ENCODE measurements at regions not wholly inside any gene's neighbourhood (a gene's known extent, or its start where the extent isn't known, plus 50 kb on each side); places are given as distances from the start of the nearest gene placed in this dataset.

GRCh38 chr15:31870328-31871165 lies 159.8 kb upstream of the CHRNA7 start, which contains the start of gene OTUD7A (continued):
- TF ChIP-seq, protein P1, sequence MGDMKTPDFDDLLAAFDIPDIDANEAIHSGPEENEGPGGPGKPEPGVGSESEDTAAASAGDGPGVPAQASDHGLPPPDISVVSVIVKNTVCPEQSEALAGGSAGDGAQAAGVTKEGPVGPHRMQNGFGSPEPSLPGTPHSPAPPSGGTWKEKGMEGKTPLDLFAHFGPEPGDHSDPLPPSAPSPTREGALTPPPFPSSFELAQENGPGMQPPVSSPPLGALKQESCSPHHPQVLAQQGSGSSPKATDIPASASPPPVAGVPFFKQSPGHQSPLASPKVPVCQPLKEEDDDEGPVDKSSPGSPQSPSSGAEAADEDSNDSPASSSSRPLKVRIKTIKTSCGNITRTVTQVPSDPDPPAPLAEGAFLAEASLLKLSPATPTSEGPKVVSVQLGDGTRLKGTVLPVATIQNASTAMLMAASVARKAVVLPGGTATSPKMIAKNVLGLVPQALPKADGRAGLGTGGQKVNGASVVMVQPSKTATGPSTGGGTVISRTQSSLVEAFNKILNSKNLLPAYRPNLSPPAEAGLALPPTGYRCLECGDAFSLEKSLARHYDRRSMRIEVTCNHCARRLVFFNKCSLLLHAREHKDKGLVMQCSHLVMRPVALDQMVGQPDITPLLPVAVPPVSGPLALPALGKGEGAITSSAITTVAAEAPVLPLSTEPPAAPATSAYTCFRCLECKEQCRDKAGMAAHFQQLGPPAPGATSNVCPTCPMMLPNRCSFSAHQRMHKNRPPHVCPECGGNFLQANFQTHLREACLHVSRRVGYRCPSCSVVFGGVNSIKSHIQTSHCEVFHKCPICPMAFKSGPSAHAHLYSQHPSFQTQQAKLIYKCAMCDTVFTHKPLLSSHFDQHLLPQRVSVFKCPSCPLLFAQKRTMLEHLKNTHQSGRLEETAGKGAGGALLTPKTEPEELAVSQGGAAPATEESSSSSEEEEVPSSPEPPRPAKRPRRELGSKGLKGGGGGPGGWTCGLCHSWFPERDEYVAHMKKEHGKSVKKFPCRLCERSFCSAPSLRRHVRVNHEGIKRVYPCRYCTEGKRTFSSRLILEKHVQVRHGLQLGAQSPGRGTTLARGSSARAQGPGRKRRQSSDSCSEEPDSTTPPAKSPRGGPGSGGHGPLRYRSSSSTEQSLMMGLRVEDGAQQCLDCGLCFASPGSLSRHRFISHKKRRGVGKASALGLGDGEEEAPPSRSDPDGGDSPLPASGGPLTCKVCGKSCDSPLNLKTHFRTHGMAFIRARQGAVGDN (CRISPR knock-in tag; IDR thresholded peaks at IDR 0.05): 0 out of 2 replicates have a peak, but pooled peaks have one; percentile 38
- TF ChIP-seq, protein P2, sequence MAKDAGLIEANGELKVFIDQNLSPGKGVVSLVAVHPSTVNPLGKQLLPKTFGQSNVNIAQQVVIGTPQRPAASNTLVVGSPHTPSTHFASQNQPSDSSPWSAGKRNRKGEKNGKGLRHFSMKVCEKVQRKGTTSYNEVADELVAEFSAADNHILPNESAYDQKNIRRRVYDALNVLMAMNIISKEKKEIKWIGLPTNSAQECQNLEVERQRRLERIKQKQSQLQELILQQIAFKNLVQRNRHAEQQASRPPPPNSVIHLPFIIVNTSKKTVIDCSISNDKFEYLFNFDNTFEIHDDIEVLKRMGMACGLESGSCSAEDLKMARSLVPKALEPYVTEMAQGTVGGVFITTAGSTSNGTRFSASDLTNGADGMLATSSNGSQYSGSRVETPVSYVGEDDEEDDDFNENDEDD (CRISPR knock-in tag; IDR thresholded peaks at IDR 0.05; ENCODE audit: borderline replicate concordance): peak; percentile 15; the same call in 1 of the 2 replicates
- TF ChIP-seq ZNF547 (CRISPR knock-in tag; IDR thresholded peaks at IDR 0.05) (no peak), ZBTB2 (CRISPR knock-in tag; IDR thresholded peaks at IDR 0.05; ENCODE audit: low read depth) (0 out of 2 replicates have a peak, but pooled peaks have one; percentile 32), ZFP36 (IDR thresholded peaks at IDR 0.05; ENCODE audit: borderline replicate concordance, low read depth, low read length, partially characterized antibody) (peak; percentile 91), ZNF605 (CRISPR knock-in tag; IDR thresholded peaks at IDR 0.05) (no peak), RNF2 (conservative IDR thresholded peaks at IDR 0.05; ENCODE audit: low read depth) (0 out of 2 replicates have a peak, but pooled peaks have one; percentile 41), GABPB1 (CRISPR knock-in tag; IDR thresholded peaks at IDR 0.05) (peak; percentile 18; the same call in 1 of the 2 replicates), ZNF777 (CRISPR knock-in tag; IDR thresholded peaks at IDR 0.05) (peak; percentile 72), ZFP1 (CRISPR knock-in tag; IDR thresholded peaks at IDR 0.05) (no peak), ZNF329 (CRISPR knock-in tag; IDR thresholded peaks at IDR 0.05; ENCODE audit: low read depth) (0 out of 2 replicates have a peak, but pooled peaks have one; percentile 23), ZNF441 (CRISPR knock-in tag; IDR thresholded peaks at IDR 0.05; ENCODE audit: borderline replicate concordance) (0 out of 2 replicates have a peak, but pooled peaks have one; percentile 49), ZFY (CRISPR knock-in tag; IDR thresholded peaks at IDR 0.05) (0 out of 2 replicates have a peak, but pooled peaks have one; percentile 39), ELF1 (CRISPR knock-in tag; IDR thresholded peaks at IDR 0.05) (no peak), TAF15 (IDR thresholded peaks at IDR 0.05; ENCODE audit: low read depth, low read length, poor library complexity, severe bottlenecking) (no peak)
- TF ChIP-seq, protein P3, sequence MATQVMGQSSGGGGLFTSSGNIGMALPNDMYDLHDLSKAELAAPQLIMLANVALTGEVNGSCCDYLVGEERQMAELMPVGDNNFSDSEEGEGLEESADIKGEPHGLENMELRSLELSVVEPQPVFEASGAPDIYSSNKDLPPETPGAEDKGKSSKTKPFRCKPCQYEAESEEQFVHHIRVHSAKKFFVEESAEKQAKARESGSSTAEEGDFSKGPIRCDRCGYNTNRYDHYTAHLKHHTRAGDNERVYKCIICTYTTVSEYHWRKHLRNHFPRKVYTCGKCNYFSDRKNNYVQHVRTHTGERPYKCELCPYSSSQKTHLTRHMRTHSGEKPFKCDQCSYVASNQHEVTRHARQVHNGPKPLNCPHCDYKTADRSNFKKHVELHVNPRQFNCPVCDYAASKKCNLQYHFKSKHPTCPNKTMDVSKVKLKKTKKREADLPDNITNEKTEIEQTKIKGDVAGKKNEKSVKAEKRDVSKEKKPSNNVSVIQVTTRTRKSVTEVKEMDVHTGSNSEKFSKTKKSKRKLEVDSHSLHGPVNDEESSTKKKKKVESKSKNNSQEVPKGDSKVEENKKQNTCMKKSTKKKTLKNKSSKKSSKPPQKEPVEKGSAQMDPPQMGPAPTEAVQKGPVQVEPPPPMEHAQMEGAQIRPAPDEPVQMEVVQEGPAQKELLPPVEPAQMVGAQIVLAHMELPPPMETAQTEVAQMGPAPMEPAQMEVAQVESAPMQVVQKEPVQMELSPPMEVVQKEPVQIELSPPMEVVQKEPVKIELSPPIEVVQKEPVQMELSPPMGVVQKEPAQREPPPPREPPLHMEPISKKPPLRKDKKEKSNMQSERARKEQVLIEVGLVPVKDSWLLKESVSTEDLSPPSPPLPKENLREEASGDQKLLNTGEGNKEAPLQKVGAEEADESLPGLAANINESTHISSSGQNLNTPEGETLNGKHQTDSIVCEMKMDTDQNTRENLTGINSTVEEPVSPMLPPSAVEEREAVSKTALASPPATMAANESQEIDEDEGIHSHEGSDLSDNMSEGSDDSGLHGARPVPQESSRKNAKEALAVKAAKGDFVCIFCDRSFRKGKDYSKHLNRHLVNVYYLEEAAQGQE (IDR thresholded peaks at IDR 0.05; ENCODE audit: borderline replicate concordance in 1 of 2, low read depth in 1 of 2, low read length in 2 of 2): peak; percentile 58 to 83
- TF ChIP-seq, protein P4, sequence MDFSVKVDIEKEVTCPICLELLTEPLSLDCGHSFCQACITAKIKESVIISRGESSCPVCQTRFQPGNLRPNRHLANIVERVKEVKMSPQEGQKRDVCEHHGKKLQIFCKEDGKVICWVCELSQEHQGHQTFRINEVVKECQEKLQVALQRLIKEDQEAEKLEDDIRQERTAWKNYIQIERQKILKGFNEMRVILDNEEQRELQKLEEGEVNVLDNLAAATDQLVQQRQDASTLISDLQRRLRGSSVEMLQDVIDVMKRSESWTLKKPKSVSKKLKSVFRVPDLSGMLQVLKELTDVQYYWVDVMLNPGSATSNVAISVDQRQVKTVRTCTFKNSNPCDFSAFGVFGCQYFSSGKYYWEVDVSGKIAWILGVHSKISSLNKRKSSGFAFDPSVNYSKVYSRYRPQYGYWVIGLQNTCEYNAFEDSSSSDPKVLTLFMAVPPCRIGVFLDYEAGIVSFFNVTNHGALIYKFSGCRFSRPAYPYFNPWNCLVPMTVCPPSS (IDR thresholded peaks at IDR 0.05): no peak

Data from HepG2 (cell line).